KBM-7 (cell line): ENCODE measurements at regions not wholly inside any gene's neighbourhood (a gene's known extent, or its start where the extent isn't known, plus 50 kb on each side); places are given as distances from the start of the nearest gene placed in this dataset.

ENCODE experiments used
- DNase-seq: peaks from one replicate; pipeline ENCODE4 v3.0.0-alpha.2; 2015
- in situ Hi-C: fragments of 300-500 bp; cut with MboI; formaldehyde crosslinking; loops from 2 replicates; pipeline ENCODE4 v1.14.3; 2020; ENCODE audit warnings: low sequenced_read_pairs, low pct_unique_long_range_greater_than_20kb, mixed read lengths

- in situ Hi-C loops: no loop called here
Observed at GRCh38 chr20:60255866-60256265, 297.6 kb downstream of the CDH26 start.

DNA sequence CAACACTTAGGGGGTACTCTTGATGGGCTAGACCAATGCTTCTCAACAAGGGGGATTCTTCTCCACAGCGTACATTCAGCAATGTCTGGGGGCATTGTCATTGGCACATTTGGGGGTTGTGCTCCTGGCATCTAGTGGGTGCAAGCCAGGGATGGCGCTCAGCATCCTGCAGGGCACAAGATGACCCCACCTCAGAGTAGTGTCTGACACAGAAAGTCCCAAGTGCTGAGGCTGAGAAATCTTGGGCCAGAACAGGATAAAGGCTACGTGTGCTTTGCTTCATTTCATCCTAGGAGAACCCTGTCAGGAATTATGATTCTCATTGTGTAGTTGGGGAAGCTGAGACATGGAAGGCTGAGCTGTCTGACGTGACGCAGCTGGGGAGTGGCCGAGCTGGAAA lies 298.6 kb downstream of the CDH26 start:
- in situ Hi-C loops: no loop called here
- no peak for DNase-seq

More at GRCh38 chr20:60255866-60256265, 297.6 kb downstream of the CDH26 start:
- DNase-seq: no peak

DNA sequence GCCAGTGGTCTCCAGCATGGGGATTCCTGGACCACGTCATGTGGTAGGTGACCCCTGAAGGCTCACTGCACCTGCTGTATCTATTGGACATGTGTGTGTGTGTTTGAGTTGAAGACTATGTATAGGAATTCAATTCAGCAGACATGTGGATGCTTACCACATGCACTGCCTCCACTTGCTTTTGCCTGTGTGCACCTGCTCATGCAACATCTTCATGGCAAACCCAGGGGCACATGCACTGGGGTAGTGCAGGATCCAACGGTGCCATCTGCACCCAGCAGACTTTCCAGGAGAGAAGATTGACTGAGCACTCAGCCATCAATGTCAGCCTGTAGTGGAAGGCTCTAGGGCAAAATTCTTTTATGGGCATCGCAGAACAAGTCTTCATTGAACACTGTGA lies 299.4 kb downstream of the CDH26 start:
- in situ Hi-C loops: no loop called here

GRCh38 chr20:60258255-60258863 lies 300.1 kb downstream of the CDH26 start:
- in situ Hi-C loops: no loop called here
- no peak for DNase-seq

More for the DNA sequence above, 299.4 kb downstream of the CDH26 start:
- DNase-seq: no peak

DNA sequence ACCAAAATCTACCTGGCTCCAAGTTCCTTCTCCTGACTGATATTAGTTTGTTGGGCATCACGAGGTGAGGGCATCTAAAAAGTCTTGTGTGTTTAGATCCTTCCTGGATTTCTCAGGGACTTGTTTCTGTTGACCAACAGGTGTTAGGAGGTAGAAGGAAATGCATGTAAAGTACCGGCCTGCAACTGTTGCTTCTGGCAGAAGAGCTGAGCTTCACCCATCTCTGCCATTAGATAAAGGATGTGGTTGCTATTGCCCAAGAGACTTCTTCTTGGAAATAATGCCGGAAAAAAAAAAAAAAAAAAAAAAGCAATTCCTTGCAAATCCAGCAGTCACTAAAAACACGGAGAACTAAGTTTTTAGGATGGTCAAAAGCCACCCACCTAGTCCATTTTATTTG lies 303.1 kb downstream of the CDH26 start:
- no peak for DNase-seq
- in situ Hi-C loops: no loop called here

GRCh38 chr20:60262967-60263603 lies 304.9 kb downstream of the CDH26 start:
- in situ Hi-C loops: no loop called here
- peak; percentile 50 for DNase-seq

DNA sequence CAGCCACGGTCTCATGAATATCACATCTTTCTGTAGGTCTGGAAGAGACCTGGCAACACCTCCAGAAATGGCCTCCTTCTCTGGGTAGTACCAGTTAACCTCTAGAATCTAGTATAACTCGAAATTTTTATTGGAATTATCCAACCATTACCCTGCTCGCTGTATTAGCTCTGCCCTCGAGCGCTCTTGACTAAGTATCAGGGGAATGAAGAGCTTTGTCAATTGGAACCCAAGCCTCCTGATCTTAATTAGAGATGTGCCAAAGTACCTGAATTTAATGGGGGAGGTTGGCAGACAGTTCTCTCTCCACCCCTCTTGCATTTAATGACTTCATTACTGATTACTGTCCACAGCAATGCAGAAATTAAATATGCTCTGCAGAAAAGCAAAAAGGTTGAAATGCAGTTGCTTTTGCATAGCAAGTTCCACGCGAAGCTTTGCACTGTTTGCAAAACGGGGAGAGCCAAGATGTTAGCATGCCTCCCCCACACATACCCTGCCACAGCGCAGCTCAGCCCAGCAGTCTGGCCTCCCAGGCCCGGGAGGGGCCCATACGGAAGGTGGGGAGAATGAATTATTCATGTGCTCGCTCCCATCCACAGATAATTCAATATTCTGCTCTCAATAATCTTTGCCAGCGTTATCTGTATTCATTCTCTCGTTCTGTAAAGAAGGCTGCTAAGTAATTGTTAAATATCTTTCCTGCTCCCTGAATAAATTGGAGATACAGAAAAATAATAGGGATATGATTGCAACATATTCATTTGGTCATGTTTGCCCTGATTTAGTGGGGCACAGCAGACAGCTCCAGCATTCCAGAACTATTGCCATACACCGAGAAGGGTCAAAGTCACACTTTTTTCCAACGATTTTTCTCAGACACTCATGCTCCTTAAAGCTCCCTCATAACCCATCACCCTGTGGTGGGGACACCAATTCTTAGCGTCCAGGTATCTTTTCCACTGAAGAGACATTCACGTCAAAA lies 305.8 kb downstream of the CDH26 start:
- in situ Hi-C loops: no loop called here
- DNase-seq: no peak

DNA sequence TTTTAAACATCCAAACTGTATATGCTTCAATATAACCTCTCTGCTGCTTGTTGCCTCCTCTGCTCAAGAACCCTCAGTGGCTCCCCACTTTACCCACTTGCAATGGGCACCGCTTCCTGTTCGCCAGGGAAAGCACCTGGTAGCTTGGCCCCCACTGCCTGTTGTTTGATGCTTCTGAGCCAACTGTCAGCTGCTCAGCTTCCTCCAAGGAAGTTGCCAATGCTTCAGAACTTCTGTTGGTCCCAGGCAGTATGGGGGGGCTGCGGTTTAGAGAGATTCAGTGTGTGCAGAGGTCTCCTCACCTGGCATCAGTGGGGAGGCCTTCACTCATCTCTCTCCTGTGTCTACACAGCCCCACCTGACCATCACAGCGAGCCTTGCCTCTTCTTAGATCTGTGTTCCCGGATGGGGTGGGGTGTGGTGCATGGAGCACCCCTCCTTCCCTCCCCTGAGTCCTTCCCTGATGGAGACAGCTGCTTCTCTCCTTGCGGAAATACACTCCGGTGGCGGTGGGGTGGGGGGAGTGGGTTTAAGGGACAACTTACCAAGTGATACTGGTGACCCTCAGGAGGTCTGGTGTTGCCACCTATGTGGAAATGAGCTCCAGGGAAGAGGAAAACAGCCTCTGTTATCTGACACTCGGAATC lies 308.1 kb downstream of the CDH26 start:
- in situ Hi-C loops: no loop called here
- DNase-seq: no peak

DNA sequence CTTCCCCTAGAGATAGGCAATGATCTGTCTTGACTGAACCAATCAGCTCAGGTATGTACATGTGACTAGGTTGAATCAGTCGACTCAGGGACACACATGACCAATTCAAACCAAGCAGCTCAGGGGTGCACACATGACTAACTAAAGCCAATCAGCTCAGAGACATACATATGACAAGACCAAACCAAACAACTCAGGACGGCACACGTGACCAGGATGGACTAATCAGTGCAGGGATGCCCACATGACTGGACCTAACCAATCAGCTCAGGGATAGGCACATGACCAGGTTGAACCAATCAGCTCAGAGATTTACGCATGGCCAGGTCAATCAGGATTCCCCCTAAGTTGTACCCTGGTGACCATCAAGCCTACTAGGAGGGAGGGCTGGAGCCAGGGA lies 310.3 kb downstream of the CDH26 start:
- in situ Hi-C loops: no loop called here
- no peak for DNase-seq

- in situ Hi-C loops: no loop called here
- no peak for DNase-seq
Observed at GRCh38 chr20:60269573-60270162, 311.4 kb downstream of the CDH26 start.

DNA sequence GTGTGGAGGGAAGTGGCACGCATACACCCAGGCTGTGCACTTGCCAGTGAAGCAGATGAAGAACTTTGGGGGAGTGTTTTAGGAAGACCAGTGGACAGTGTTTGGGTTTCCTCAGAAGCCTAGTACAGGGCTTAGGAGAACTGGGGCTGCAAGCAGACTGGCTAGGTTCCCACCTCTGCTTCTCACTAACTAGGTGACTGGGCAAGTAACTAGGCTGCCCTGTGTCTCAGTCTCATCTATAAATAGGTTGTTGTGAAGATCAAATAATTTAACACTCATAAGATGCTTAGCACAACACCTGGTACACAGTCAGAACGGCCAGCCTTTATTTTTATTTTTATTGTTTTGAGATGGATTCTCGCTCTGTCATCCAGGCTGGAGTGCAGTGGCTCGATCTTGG lies 312.1 kb downstream of the CDH26 start:
- no peak for DNase-seq
- in situ Hi-C loops: no loop called here

- DNase-seq: no peak
- in situ Hi-C loops: no loop called here
Observed at GRCh38 chr20:60271597-60271996, 313.4 kb downstream of the CDH26 start.

GRCh38 chr20:60272790-60273189 lies 314.6 kb downstream of the CDH26 start:
- in situ Hi-C loops: no loop called here

DNA sequence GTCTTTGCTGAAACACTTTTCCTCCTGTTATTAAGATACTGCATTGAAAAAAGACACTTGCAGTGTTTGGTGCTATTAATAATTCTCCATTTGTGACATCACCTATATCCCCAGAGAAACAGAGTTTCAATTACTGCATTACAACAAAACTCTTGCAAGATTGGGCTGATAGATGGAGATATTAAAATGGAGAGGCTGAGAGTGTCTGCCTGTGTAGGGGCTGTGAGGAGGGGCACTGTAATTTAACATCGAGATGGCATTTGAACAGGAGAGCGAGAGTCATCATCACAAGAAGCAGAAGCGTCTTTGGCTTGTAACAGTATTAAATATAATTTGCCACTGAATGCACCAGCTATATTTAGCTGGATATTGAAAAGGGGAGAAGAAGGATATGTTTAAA lies 316.5 kb downstream of the CDH26 start:
- DNase-seq: no peak
- in situ Hi-C loops: no loop called here

More at GRCh38 chr20:60272790-60273189, 314.6 kb downstream of the CDH26 start:
- no peak for DNase-seq

GRCh38 chr20:60281295-60281694 lies 323.1 kb downstream of the CDH26 start:
- in situ Hi-C loops: no loop called here
- no peak for DNase-seq

GRCh38 chr20:60283281-60283680 lies 325.1 kb downstream of the CDH26 start:
- in situ Hi-C loops: no loop called here
- no peak for DNase-seq

- no peak for DNase-seq
- in situ Hi-C loops: no loop called here
Observed at GRCh38 chr20:60286764-60287163, 328.5 kb downstream of the CDH26 start.

DNA sequence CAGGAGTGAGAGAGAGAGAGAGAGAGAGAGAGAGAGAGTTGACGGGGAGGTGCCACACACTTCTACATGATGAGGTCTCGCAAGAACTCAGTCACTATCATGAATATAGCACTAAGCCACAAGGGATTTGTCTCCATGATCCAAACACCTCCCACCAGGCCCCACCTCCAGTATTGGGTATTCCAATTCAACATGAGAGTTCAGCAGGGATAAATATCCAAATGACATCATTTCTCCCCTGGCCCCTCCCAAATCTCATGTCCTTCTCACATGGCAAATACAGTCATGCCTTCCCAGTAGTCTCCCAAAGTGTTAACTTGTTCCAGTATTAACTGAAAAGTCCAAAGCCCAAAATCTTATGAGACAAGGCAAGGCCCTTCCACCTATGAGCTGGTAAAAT lies 330.7 kb downstream of the CDH26 start:
- DNase-seq: no peak
- in situ Hi-C loops: no loop called here

DNA sequence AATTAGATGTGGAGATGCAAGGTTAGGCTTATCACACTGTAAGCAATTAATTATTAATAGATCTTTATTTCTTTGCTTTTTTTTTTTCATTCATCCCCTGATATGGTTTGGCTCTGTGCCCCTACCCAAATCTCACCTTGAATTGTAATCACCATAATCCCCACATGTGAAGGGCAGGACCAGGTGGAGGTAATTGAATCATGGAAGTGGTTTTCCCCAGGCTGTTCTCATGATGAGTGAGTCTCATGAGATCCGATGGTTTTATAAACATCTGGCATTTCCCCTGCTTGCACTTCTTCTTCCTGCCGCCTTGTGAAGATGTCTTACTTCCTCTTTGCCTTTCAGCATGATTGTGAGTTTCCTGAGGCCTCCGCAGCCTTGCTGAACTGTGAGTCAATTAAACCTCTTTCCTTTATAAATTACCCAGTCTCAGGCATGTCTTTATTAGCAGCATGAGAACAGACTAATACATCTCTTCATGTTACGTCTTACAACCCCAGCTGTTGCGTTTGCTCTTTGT lies 333.8 kb downstream of the CDH26 start:
- DNase-seq: peak; percentile 39
- in situ Hi-C loops: no loop called here
